PC-9 (cell line): ENCODE measurements at regions not wholly inside any gene's neighbourhood (a gene's known extent, or its start where the extent isn't known, plus 50 kb on each side); places are given as distances from the start of the nearest gene placed in this dataset.

Experiments
- BruUV-seq: library from RNA; stranded (reverse); fragments of 400-500 nt; replicated peaks from 2 replicates; lab custom pipeline; 2021; lab: Mats Ljungman, UMichigan
- CTCF ChIA-PET: fragments of 300-600 bp; sonication (Branson Sonifier 250); formaldehyde crosslinking; loops from one replicate; lab custom pipeline; 2022; ENCODE audit warnings: antibody characterized with exemption; lab: Charles Lee
- POLR2A ChIA-PET: fragments of 300-600 bp; sonication (Branson Sonifier 250); formaldehyde crosslinking; loops from one replicate; lab custom pipeline; 2022; ENCODE audit warnings: antibody characterized with exemption; ENCODE audit not compliant: unreplicated experiment; lab: Charles Lee
- DNase-seq, 2 experiments: peaks; one replicate each; pipeline versions ENCODE4 v3.0.0 to v3.0.0-alpha.2; 2015 to 2022; ENCODE audit warnings: mixed read lengths in 1 of 2
- H2AFZ ChIP-seq: fragments of 200-600 bp; sonication (generic); 2 replicates; pipeline ENCODE4 v1.8.1; 2017; ENCODE audit warnings: antibody characterized with exemption
- H3F3A ChIP-seq: fragments of 200-600 bp; sonication (generic); 2 replicates; pipeline ENCODE4 v1.8.1; 2017; ENCODE audit warnings: antibody characterized with exemption, mild to moderate bottlenecking, low read depth; ENCODE audit not compliant: insufficient read depth
- H3K27ac ChIP-seq: fragments of 200-600 bp; sonication (generic); 2 replicates; pipeline ENCODE4 v1.6.1; 2016; ENCODE audit warnings: mixed run types
- H3K27me3 ChIP-seq: fragments of 200-600 bp; sonication (generic); 2 replicates; pipeline ENCODE4 v1.6.1; 2016; ENCODE audit warnings: low read depth, mixed run types; ENCODE audit not compliant: insufficient read depth
- H3K36me3 ChIP-seq: fragments of 200-600 bp; sonication (generic); 2 replicates; pipeline ENCODE4 v1.6.1; 2016; ENCODE audit warnings: low read depth, mixed run types
- H3K4me1 ChIP-seq: fragments of 200-600 bp; sonication (generic); replicated peaks from 2 replicates; pipeline ENCODE4 v1.6.1; 2016; ENCODE audit warnings: mixed run types; ENCODE audit not compliant: insufficient read depth
- H3K4me2 ChIP-seq: fragments of 200-600 bp; sonication (generic); 2 replicates; pipeline ENCODE4 v1.6.1; 2017; ENCODE audit warnings: mixed run types
- H3K4me3 ChIP-seq: fragments of 200-600 bp; sonication (generic); 2 replicates; pipeline ENCODE4 v1.6.1; 2016; ENCODE audit warnings: mixed run types
- H3K79me2 ChIP-seq: fragments of 200-600 bp; sonication (generic); 2 replicates; pipeline ENCODE4 v1.6.1; 2017; ENCODE audit warnings: low read depth, mixed run types
- H3K9me2 ChIP-seq: fragments of 200-600 bp; sonication (generic); 2 replicates; pipeline ENCODE4 v1.8.1; 2017; ENCODE audit warnings: mild to moderate bottlenecking; ENCODE audit not compliant: insufficient read depth
- H3K9me3 ChIP-seq: fragments of 200-600 bp; sonication (generic); 2 replicates; pipeline ENCODE4 v1.8.1; 2016; ENCODE audit warnings: low read depth; ENCODE audit not compliant: insufficient read depth
- H4K20me1 ChIP-seq: fragments of 200-600 bp; sonication (generic); 2 replicates; pipeline ENCODE4 v1.8.1; 2017; ENCODE audit not compliant: insufficient read depth
- EZH2 ChIP-seq: fragments of 200-600 bp; sonication (generic); IDR thresholded peaks from 2 replicates; pipeline ENCODE4 v1.8.0; 2017; ENCODE audit warnings: antibody characterized with exemption, low read depth
- intact Hi-C: fragments of 100-400 bp; cut with micrococcal nuclease; formaldehyde crosslinking; loops from one replicate; pipeline ENCODE4 v1.10.0; 2022; ENCODE audit not compliant: unreplicated experiment
- TF ChIP-seq, protein P1 (sequence below): fragments of 200-600 bp; sonication (generic); conservative IDR thresholded peaks from 2 replicates; pipeline ENCODE4 v1.6.1; 2017; ENCODE audit warnings: mixed run types, antibody characterized with exemption, mild to moderate bottlenecking, moderate library complexity

DNA sequence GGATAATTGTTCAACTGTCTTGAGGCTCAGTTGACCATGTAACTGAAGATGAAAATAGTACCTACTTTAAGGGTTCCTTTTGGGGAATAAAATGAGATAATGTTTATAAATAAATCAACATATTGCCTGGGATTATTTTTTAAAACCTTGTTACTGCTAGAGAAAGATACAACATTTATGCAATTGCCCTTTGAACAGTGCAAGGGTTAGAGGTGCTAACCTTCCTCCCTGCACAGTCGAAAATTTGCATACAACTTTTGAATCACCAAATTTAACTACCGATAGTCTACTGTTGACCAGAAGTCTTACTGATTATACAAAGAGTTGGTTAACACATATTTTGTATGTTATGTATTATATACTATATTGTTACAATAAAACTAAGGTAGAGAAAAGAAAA lies 750.0 kb downstream of the EFNB2 start:
- ChIA-PET CTCF (no interaction called here), POLR2A (no interaction called here)
- Histone ChIP-seq H2AFZ (no peak overlapping the region), H3K27ac (no peak overlapping the region), H3K9me2 (peaks cover 6% of the 10 kb centered on the region; the same call in 1 of the 2 replicates), H3K36me3 (no peaks in the 10 kb centered on the region), H3K4me1 (no peaks in the 10 kb centered on the region), H3K79me2 (no peaks in the 10 kb centered on the region), H4K20me1 (no peaks in the 10 kb centered on the region), H3K9me3 (peaks cover 4% of the 10 kb centered on the region; the same call in 1 of the 2 replicates), H3F3A (no peaks in the 10 kb centered on the region), H3K27me3 (no peaks in the 10 kb centered on the region), H3K4me2 (no peak overlapping the region), H3K4me3 (no peak overlapping the region)
- intact Hi-C loops = no loop called here
- no peak for DNase-seq
- TF ChIP-seq, protein P1, sequence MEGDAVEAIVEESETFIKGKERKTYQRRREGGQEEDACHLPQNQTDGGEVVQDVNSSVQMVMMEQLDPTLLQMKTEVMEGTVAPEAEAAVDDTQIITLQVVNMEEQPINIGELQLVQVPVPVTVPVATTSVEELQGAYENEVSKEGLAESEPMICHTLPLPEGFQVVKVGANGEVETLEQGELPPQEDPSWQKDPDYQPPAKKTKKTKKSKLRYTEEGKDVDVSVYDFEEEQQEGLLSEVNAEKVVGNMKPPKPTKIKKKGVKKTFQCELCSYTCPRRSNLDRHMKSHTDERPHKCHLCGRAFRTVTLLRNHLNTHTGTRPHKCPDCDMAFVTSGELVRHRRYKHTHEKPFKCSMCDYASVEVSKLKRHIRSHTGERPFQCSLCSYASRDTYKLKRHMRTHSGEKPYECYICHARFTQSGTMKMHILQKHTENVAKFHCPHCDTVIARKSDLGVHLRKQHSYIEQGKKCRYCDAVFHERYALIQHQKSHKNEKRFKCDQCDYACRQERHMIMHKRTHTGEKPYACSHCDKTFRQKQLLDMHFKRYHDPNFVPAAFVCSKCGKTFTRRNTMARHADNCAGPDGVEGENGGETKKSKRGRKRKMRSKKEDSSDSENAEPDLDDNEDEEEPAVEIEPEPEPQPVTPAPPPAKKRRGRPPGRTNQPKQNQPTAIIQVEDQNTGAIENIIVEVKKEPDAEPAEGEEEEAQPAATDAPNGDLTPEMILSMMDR = no peak
- TF ChIP-seq EZH2 = no peak
- no TSS peak for BruUV-seq

DNA sequence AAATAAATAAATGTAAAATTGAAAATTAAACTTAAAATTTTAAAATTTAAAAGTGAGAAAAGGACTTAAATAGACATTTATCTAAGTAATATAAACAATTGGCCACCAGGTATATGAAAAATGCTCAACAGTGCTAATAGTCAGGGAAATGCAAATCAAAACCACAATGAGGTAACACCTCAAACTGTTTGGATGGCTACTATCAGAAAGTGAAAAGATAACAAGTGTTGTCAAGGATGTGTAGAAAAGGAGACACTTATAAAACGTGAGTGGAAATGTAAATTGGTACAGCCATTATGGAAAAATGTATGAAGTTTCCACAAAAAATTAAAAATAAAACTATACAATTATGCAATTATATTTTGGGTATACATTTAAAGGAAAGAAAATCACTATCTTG lies 752.2 kb downstream of the EFNB2 start:
- no peaks in the 10 kb centered on the region for H3K4me1 ChIP-seq
- intact Hi-C loops = no loop called here
- peaks cover 8% of the 10 kb centered on the region; the same call in 1 of the 2 replicates for H3K9me2 ChIP-seq

DNA sequence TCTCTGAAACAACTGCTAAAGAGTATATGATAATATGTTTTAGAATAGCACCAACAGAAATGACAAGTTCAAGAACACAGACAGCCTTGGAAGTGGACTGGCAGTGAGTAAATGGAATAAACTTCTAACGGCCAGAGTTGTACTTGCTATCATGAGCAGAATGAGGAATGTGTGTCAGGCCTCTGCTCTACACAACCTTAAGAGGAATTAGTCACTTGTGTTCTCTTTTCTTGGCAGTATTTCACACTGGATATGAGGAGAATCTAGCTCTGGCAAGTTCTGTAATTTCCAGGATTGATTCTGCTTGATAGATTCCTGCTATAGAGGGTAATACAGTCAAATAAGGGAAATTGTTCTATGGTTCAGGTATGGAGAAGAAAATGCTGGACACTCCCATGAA lies 757.3 kb downstream of the EFNB2 start:
- H3K27me3 ChIP-seq = no peaks in the 10 kb centered on the region
- H3K9me2 ChIP-seq = peaks cover 8% of the 10 kb centered on the region; the same call in 1 of the 2 replicates
- no peaks in the 10 kb centered on the region for H3K36me3 ChIP-seq
- no peaks in the 10 kb centered on the region for H3K9me3 ChIP-seq
- no peak overlapping the region for H3K27ac ChIP-seq
- no peak overlapping the region for H3K4me3 ChIP-seq
- intact Hi-C loops = no loop called here
- POLR2A ChIA-PET = no interaction called here
- no peak for DNase-seq
- peaks cover 29% of the 10 kb centered on the region for H3K4me1 ChIP-seq
- H4K20me1 ChIP-seq = no peaks in the 10 kb centered on the region
- H2AFZ ChIP-seq = no peak overlapping the region
- CTCF ChIA-PET = no interaction called here
- BruUV-seq = no TSS peak
- peaks cover 22% of the 10 kb centered on the region for H3F3A ChIP-seq
- no peak for TF ChIP-seq EZH2
- TF ChIP-seq, protein P1 = no peak
- no peak overlapping the region for H3K4me2 ChIP-seq
- H3K79me2 ChIP-seq = no peaks in the 10 kb centered on the region

More for the DNA sequence above, 752.2 kb downstream of the EFNB2 start:
- no peaks in the 10 kb centered on the region for H4K20me1 ChIP-seq
- BruUV-seq = no TSS peak
- H3K4me2 ChIP-seq = no peak overlapping the region
- no peaks in the 10 kb centered on the region for H3K36me3 ChIP-seq
- H3F3A ChIP-seq = no peaks in the 10 kb centered on the region
- CTCF ChIA-PET = no interaction called here
- H3K4me3 ChIP-seq = no peak overlapping the region
- no peak overlapping the region for H2AFZ ChIP-seq
- peaks cover 4% of the 10 kb centered on the region; the same call in 1 of the 2 replicates for H3K9me3 ChIP-seq
- no peaks in the 10 kb centered on the region for H3K79me2 ChIP-seq
- no peaks in the 10 kb centered on the region for H3K27me3 ChIP-seq
- H3K27ac ChIP-seq = no peak overlapping the region
- no peak for DNase-seq
- POLR2A ChIA-PET = no interaction called here
- no peak for TF ChIP-seq EZH2
- TF ChIP-seq, protein P1 = no peak
